ENCODE measurements at regions not wholly inside any gene's neighbourhood (a gene's known extent, or its start where the extent isn't known, plus 50 kb on each side); places are given as distances from the start of the nearest gene placed in this dataset.
"Not testable (repeated sequence)": the region's sequence is repeated elsewhere in the genome, so short reads cannot be mapped to it uniquely, and the experiment has no call there.

GRCh38 chrX:39484159-39485068 is 613.3 kb downstream of the BCOR start:
- no peak overlapping the region for H3K4me3 ChIP-seq (ENCODE audit: low read length)
- TF ChIP-seq CTCF (conservative IDR thresholded peaks at IDR 0.05; ENCODE audit: low read depth, low read length): no peak
- no peak for DNase-seq (ENCODE audit: low read depth)

GRCh38 chrX:39487166-39487968 is 610.4 kb downstream of the BCOR start:
- DNase-seq (ENCODE audit: low read depth): no peak
- no peak overlapping the region for H3K4me3 ChIP-seq (ENCODE audit: low read length)
- TF ChIP-seq CTCF (conservative IDR thresholded peaks at IDR 0.05; ENCODE audit: low read depth, low read length): no peak

DNA sequence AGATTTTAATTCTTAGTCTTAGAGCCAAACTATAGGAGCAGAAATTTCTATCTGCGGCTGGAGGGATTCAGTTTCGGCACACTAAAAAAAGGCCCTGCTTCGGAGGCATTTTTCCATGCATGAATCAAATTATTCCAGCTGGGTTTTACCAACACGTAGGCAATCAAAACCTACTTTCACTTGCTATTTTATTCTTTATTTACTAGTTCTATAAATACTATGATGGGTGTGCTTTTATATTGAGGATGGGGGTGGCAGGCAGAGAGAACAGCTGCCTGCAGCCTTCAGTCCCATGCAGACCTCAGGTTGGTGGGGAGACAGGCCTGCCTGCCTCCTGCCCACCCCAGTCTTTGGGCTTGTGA is 609.8 kb downstream of the BCOR start:
- TF ChIP-seq CTCF (conservative IDR thresholded peaks at IDR 0.05; ENCODE audit: low read depth, low read length): no peak
- no peak overlapping the region for H3K4me3 ChIP-seq (ENCODE audit: low read length)
- no peak for DNase-seq (ENCODE audit: low read depth)

DNA sequence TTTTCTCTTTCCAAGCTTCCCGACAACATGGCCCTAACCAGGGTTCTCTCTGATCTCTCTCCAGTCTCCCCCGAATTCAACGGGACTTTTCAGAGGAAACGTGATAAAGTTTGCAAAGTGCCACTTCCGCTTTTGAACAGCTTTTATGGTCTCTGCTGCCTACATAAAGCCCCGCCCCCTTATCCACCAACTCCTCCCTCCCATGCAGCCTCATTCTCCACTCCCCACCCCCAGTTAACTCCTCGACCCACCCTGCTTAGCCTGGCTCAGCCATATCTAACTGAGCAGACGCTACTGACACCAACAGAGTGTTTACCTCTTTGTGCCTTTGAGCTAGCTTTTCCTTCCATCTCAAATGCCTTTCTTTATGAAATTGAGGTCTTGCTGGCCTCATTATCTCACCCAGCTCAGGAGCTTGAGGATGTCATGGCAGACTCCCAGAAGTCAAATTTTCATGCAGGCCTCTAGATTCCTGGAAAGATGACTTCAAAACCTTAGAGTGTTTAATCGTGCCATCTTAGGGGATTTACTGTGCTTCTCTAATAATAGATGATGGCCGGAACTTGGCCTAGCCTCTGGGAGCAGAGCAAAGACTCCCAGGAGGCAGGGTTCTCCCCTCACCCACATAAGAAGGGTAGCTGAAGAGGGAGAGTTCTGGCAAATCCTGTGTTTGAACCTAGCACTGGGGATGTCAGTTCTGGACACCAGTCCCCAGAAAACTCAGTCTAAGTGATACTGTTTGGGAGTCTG is 606.0 kb downstream of the BCOR start:
- DNase-seq (ENCODE audit: low read depth): no peak
- H3K4me3 ChIP-seq (ENCODE audit: low read length): no peak overlapping the region
- TF ChIP-seq CTCF (conservative IDR thresholded peaks at IDR 0.05; ENCODE audit: low read depth, low read length): no peak

DNA sequence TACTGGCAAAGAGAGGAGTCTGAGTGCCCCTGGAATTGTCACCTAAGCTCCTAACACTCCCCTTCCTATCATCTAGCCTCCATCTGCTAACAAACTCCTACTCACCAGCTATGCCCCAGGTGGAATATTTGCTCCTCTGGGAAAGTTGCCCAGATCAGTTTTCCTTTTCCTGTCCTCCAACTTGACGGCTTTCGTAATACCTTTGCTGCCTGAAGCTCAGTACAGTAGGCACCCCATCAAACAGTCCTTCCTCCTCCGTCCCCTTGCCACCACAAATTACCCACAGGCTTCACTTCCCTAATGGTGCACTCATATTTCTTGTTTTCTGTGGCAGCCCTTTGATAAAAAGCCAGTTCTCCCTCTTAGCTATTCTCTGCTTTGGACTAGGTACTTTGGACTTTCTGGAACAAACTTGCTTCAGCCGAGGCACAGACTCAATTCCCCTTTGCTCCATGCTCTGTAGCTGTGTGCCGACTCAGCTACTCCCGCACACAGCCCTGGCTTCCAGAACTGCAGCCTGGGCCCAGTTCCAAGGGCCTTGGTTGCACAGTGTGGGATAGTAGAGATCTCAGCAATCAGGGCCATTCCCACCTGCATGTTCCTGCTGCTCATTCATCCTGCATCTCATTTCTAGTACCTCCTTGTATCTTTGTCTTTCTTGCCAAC is 605.1 kb downstream of the BCOR start:
- DNase-seq (ENCODE audit: low read depth): no peak
- H3K4me3 ChIP-seq (ENCODE audit: low read length): no peak overlapping the region
- TF ChIP-seq CTCF (conservative IDR thresholded peaks at IDR 0.05; ENCODE audit: low read depth, low read length): no peak

DNA sequence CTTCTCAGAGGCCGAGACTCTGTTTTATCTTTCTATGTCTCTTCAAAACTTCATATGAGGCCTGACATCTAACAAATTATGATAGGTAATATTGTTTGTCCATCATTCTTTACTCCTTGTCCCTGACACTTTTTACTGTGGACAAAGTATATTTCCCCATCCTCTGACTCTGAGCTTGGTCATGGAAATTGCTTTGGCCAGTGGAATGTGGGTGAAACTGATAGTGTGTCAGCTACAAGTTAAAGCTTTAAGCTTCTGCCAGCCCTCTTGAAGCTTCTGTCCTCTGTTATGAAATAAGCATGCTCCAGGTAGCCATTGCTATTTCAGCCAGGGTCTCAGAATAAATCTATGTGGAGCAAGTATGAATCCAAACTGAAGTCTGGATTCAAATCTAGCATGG is 604.6 kb downstream of the BCOR start:
- TF ChIP-seq CTCF (conservative IDR thresholded peaks at IDR 0.05; ENCODE audit: low read depth, low read length): no peak
- no peak for DNase-seq (ENCODE audit: low read depth)
- no peak overlapping the region for H3K4me3 ChIP-seq (ENCODE audit: low read length)

DNA sequence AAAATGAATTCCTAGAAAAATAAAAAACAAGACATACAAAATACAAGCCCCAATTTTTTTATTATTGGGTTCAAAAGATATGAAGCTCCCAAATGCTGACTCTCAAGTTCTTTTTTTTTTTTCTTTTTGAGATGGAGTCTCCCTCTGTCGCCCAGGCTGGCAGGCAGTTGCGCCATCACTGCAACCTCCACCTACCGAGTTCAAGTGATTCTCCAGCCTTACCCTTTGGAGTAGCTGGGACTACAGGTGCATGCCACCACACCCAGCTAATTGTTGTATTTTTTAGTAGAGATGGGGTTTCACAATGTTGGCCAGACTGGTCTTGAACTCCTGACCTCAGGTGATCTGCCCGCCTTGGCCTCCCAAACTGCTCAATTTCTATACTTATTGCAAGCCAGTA is 600.6 kb downstream of the BCOR start:
- H3K4me3 ChIP-seq (ENCODE audit: low read length); DNase-seq (ENCODE audit: low read depth): not testable (repeated sequence)
